Thyroid gland (tissue), 4 donors: ENCODE measurements at regions not wholly inside any gene's neighbourhood (a gene's known extent, or its start where the extent isn't known, plus 50 kb on each side); places are given as distances from the start of the nearest gene placed in this dataset.

Source experiments
- DNase-seq, 2 donors: peaks; one replicate each; pipeline ENCODE4 v3.0.0-alpha.2; 2019
- H3K27ac ChIP-seq, 3 donors: fragments of 200-600 bp; sonication (generic); 1 replicate in 2 of 3; 2 replicates in 1 of 3; pipeline ENCODE4 v1.5.1; 2016 to 2019; ENCODE audit warnings: mild to moderate bottlenecking in 1 of 3, moderate library complexity in 1 of 3
- H3K27me3 ChIP-seq: fragments of 200-600 bp; sonication (generic); one replicate; pipeline ENCODE4 v1.5.1; 2019
- H3K36me3 ChIP-seq, 2 donors: fragments of 200-600 bp; sonication (generic); one replicate each; pipeline ENCODE4 v1.5.1; 2016 to 2019
- H3K4me1 ChIP-seq, 2 donors: fragments of 200-600 bp; sonication (generic); one replicate each; pipeline ENCODE4 v1.5.1; 2017 to 2019
- H3K4me3 ChIP-seq, 3 donors: fragments of 200-600 bp; sonication (generic); replicated peaks in 1 of 3; 1 replicate in 2 of 3; 2 replicates in 1 of 3; pipeline ENCODE4 v1.5.1; 2016; ENCODE audit warnings: mild to moderate bottlenecking in 1 of 3
- H3K9me3 ChIP-seq: fragments of 200-600 bp; sonication (generic); one replicate; pipeline ENCODE4 v1.5.1; 2017
- CTCF ChIP-seq, 6 experiments: fragments of 200-600 bp in 3 of 6; fragments of 450-650 bp in 3 of 6; sonication (generic) in 3 of 6; IDR thresholded peaks; one replicate each; pipeline ENCODE4 v1.5.1; 2016 to 2019; ENCODE audit warnings: antibody characterized with exemption in 6 of 6, mild to moderate bottlenecking in 2 of 6, inconsistent platforms in 1 of 6, moderate library complexity in 1 of 6
- POLR2A ChIP-seq, 2 donors: fragments of 450-650 bp; IDR thresholded peaks; one replicate each; pipeline ENCODE4 v1.6.1; 2017; ENCODE audit warnings: antibody characterized with exemption in 2 of 2, mild to moderate bottlenecking in 2 of 2, moderate library complexity in 1 of 2
- WGBS, 2 donors: methylation state at CpG; one replicate each; pipeline ENCODE4 v1.1.5; 2017; 5-methylcytosine and 5-hydroxymethylcytosine counted together
- intact Hi-C: fragments of 100-400 bp; cut with DNase I; formaldehyde crosslinking; loops from one replicate; pipeline ENCODE4 v1.15.1; 2023

DNA sequence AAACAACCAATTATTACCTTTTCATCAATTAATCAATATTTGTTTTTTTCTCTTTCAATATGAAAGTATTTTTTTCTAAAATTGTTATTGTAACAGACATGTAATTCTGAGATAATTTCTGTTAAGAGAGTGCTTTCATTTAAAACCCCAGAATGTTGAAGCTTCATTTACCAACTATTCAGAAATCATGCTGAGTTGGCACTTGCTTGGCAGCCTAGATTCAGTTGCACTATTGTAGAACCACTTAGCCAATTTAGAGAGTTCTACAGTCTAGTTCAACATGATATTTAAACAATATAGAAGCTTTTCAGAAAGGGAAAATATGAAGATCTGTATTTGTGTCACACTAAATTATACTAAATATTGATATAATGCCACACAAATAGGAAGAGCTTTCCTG, 56.1 kb upstream of the NKAIN2 start:
- Histone ChIP-seq H3K36me3 (no peaks in the 10 kb centered on the region), H3K27ac (no peak overlapping the region), H3K4me1 (no peaks in the 10 kb centered on the region), H3K27me3 (no peaks in the 10 kb centered on the region), H3K9me3 (no peaks in the 10 kb centered on the region), H3K4me3 (no peak overlapping the region)
- no peak for DNase-seq
- intact Hi-C loops, result no loop called here
- TF ChIP-seq POLR2A (IDR thresholded peaks at IDR 0.05), result no peak
- no peak for TF ChIP-seq CTCF (IDR thresholded peaks at IDR 0.05)

DNA sequence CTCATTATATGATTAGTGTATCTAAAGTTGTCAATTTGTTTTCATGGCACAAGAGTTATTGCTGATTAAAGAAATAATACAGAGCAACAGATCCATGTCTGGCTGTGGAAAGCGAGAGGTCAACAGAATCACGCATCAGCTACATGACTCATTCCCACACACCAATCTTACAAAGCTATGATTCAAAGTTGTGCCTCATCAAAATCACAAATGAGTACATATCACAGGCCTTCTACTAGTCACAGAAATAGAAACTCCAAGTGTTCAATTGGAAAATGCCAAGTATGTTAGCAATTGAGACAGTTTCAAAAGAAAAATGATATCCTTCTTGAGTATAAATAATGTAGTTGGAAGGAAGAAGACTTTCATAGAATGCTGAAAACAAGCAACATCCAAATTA, 57.8 kb upstream of the NKAIN2 start:
- no peak overlapping the region for H3K4me3 ChIP-seq

GRCh38 chr6:123744840-123745239, 58.8 kb upstream of the NKAIN2 start:
- intact Hi-C loops, result no loop called here
- Histone ChIP-seq H3K4me1 (no peaks in the 10 kb centered on the region), H3K27me3 (no peaks in the 10 kb centered on the region), H3K9me3 (no peaks in the 10 kb centered on the region), H3K27ac (no peak overlapping the region), H3K36me3 (no peaks in the 10 kb centered on the region), H3K4me3 (no peak overlapping the region)
- WGBS, 2 donors, result 75 to 77% methylated on average over 2 of the region's 2 CpGs
- TF ChIP-seq CTCF (IDR thresholded peaks at IDR 0.05), result no peak
- no peak for TF ChIP-seq POLR2A (IDR thresholded peaks at IDR 0.05)
- DNase-seq, result no peak

More for the DNA sequence above, 57.8 kb upstream of the NKAIN2 start:
- WGBS, 2 donors, result 93 to 97% methylated on average over 2 of the region's 2 CpGs
- no peaks in the 10 kb centered on the region for H3K27me3 ChIP-seq
- H3K27ac ChIP-seq, result no peak overlapping the region
- DNase-seq, result no peak
- intact Hi-C loops, result no loop called here
- H3K4me1 ChIP-seq, result no peaks in the 10 kb centered on the region
- no peaks in the 10 kb centered on the region for H3K9me3 ChIP-seq
- no peaks in the 10 kb centered on the region for H3K36me3 ChIP-seq
- TF ChIP-seq CTCF (IDR thresholded peaks at IDR 0.05), result no peak
- no peak for TF ChIP-seq POLR2A (IDR thresholded peaks at IDR 0.05)

- Histone ChIP-seq H3K9me3 (no peaks in the 10 kb centered on the region), H3K27ac (no peak overlapping the region), H3K4me1 (no peaks in the 10 kb centered on the region), H3K27me3 (no peaks in the 10 kb centered on the region), H3K4me3 (no peak overlapping the region), H3K36me3 (no peaks in the 10 kb centered on the region)
- no peak for TF ChIP-seq POLR2A (IDR thresholded peaks at IDR 0.05)
- intact Hi-C loops, result no loop called here
- DNase-seq, result no peak
Measured at GRCh38 chr6:123742626-123743025, 61.0 kb upstream of the NKAIN2 start.

- intact Hi-C loops, result no loop called here
- Histone ChIP-seq H3K4me1 (no peaks in the 10 kb centered on the region), H3K27me3 (no peaks in the 10 kb centered on the region), H3K27ac (no peak overlapping the region), H3K9me3 (no peaks in the 10 kb centered on the region), H3K36me3 (no peaks in the 10 kb centered on the region), H3K4me3 (no peak overlapping the region)
- no peak for DNase-seq
- TF ChIP-seq POLR2A (IDR thresholded peaks at IDR 0.05) (no peak), CTCF (IDR thresholded peaks at IDR 0.05) (no peak)
Measured at GRCh38 chr6:123733180-123733579, 70.5 kb upstream of the NKAIN2 start.

GRCh38 chr6:123716506-123716905, 79.8 kb upstream of the TRDN start:
- no peak for DNase-seq
- TF ChIP-seq POLR2A (IDR thresholded peaks at IDR 0.05), result no peak
- no peak for TF ChIP-seq CTCF (IDR thresholded peaks at IDR 0.05)
- H3K27ac ChIP-seq, result no peak overlapping the region
- no peaks in the 10 kb centered on the region for H3K36me3 ChIP-seq
- no peak overlapping the region for H3K4me3 ChIP-seq
- no peaks in the 10 kb centered on the region for H3K27me3 ChIP-seq
- no peaks in the 10 kb centered on the region for H3K4me1 ChIP-seq
- H3K9me3 ChIP-seq, result no peaks in the 10 kb centered on the region
- intact Hi-C loops, result loop anchor here (5.0 kb wide), 1 partner anchor 299 kb away; no protein-coding TSS in a partner anchor
- WGBS, 2 donors, result 85 to 87% methylated on average over 3 of the region's 3 CpGs
